NB4 (cell line): ENCODE measurements at regions not wholly inside any gene's neighbourhood (a gene's known extent, or its start where the extent isn't known, plus 50 kb on each side); places are given as distances from the start of the nearest gene placed in this dataset.

Experiments used
- POLR2A ChIP-seq: IDR thresholded peaks from 2 replicates; pipeline ENCODE4 v1.6.1; 2011; ENCODE audit warnings: mild to moderate bottlenecking; ENCODE audit not compliant: insufficient read length; ENCODE audit errors: extremely low read depth
- TF ChIP-seq, protein P1 (sequence below): IDR thresholded peaks from one replicate; pipeline ENCODE4 v1.5.1; 2012; ENCODE audit warnings: low read depth, low read length
- TF ChIP-seq, protein P2 (sequence below): IDR thresholded peaks from 2 replicates; pipeline ENCODE4 v1.6.1; 2011; ENCODE audit warnings: low read depth, low read length

DNA sequence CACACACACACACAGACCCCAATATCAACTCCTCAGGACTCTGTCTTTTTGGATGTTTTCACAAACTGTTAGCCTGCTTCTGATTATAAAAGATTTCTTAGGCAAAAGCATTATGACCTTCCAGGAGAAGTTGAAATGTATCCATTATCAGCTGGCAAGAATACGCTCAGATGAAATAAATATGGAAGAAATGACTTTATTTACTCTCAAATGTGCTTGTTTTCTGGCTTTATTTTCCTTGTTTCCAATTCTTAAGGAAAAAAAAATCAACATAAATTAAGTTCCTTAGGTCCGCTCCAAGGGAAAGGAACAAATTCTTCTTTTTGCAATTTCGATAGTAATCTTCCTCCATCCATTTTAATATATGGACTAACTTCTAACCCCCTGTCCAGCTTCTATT is 175.6 kb upstream of the HCCS start:
- TF ChIP-seq POLR2A: no peak
- TF ChIP-seq, protein P1, sequence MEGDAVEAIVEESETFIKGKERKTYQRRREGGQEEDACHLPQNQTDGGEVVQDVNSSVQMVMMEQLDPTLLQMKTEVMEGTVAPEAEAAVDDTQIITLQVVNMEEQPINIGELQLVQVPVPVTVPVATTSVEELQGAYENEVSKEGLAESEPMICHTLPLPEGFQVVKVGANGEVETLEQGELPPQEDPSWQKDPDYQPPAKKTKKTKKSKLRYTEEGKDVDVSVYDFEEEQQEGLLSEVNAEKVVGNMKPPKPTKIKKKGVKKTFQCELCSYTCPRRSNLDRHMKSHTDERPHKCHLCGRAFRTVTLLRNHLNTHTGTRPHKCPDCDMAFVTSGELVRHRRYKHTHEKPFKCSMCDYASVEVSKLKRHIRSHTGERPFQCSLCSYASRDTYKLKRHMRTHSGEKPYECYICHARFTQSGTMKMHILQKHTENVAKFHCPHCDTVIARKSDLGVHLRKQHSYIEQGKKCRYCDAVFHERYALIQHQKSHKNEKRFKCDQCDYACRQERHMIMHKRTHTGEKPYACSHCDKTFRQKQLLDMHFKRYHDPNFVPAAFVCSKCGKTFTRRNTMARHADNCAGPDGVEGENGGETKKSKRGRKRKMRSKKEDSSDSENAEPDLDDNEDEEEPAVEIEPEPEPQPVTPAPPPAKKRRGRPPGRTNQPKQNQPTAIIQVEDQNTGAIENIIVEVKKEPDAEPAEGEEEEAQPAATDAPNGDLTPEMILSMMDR: no peak
- TF ChIP-seq, protein P2, sequence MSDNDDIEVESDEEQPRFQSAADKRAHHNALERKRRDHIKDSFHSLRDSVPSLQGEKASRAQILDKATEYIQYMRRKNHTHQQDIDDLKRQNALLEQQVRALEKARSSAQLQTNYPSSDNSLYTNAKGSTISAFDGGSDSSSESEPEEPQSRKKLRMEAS: no peak
